Erythroblast (primary cell): ENCODE measurements at regions not wholly inside any gene's neighbourhood (a gene's known extent, or its start where the extent isn't known, plus 50 kb on each side); places are given as distances from the start of the nearest gene placed in this dataset.

Source experiments
- GATA1 ChIP-seq: IDR thresholded peaks from 2 replicates; pipeline ENCODE4 v1.6.1; 2011; ENCODE audit warnings: low read depth, mild to moderate bottlenecking, control low read depth, low read length, moderate library complexity
- POLR2A ChIP-seq: IDR thresholded peaks from 2 replicates; pipeline ENCODE4 v1.6.1; 2011; ENCODE audit warnings: mild to moderate bottlenecking, low read length

DNA sequence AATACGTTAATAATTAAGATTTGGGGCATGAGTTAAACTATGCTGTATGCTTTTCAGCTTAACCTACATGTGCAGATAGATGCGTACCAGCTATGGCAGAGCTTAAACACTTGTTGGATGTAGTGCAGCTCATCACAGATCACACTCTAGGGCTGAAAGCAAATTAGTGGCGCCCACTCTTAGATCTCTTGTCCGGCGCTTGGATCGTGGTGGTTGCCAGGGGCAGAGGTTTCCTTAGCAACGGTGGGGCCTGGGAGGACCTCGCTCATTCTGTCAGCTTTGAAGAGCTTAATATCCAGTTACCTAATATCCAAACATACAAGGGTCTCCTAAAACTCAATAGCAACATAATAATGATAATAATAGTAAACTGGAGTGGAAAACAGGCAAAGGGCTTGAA is 548.2 kb upstream of the PFKP start:
- TF ChIP-seq POLR2A (no peak), GATA1 (no peak)
